HG02642 (cell line): ENCODE measurements at regions not wholly inside any gene's neighbourhood (a gene's known extent, or its start where the extent isn't known, plus 50 kb on each side); places are given as distances from the start of the nearest gene placed in this dataset.
"Not testable (repeated sequence)": the region's sequence is repeated elsewhere in the genome, so short reads cannot be mapped to it uniquely, and the experiment has no call there.

Experiments used
- ATAC-seq: cut with Tn5 transposase; IDR thresholded peaks from one replicate; pipeline ENCODE4 v1.9.1; 2021; ENCODE audit warnings: mild to moderate bottlenecking; ENCODE audit not compliant: unreplicated experiment, poor library complexity

- no peak for ATAC-seq
Observed at GRCh38 chr3:98701071-98701675, 62.0 kb upstream of the ST3GAL6 start.

GRCh38 chr3:98702166-98702565, 61.0 kb upstream of the ST3GAL6 start:
- no peak for ATAC-seq

GRCh38 chr3:98705212-98705611, 57.9 kb upstream of the ST3GAL6 start:
- no peak for ATAC-seq

GRCh38 chr3:98705694-98706093, 57.4 kb upstream of the ST3GAL6 start:
- ATAC-seq, result no peak

GRCh38 chr3:98708681-98709080, 54.5 kb upstream of the ST3GAL6 start:
- not testable (repeated sequence) for ATAC-seq

- no peak for ATAC-seq
Observed at GRCh38 chr3:98709441-98709840, 53.7 kb upstream of the ST3GAL6 start.

GRCh38 chr3:98710067-98710659, 53.0 kb upstream of the ST3GAL6 start:
- no peak for ATAC-seq

- ATAC-seq, result no peak
Observed at GRCh38 chr3:98711426-98711825, 51.7 kb upstream of the ST3GAL6 start.

GRCh38 chr3:98712726-98713125, 50.4 kb upstream of the ST3GAL6 start:
- no peak for ATAC-seq

GRCh38 chr3:98713332-98713731, 49.8 kb upstream of the ST3GAL6 start:
- ATAC-seq, result not testable (repeated sequence)
